Nephron (organoid): ENCODE measurements at regions not wholly inside any gene's neighbourhood (a gene's known extent, or its start where the extent isn't known, plus 50 kb on each side); places are given as distances from the start of the nearest gene placed in this dataset.

ENCODE experiments used
- H3K27ac Mint-ChIP-seq, 3 experiments: 2 replicates each; pipeline ENCODE4 v1.8.0; 2020; ENCODE audit warnings: mixed read lengths in 3 of 3, mild to moderate bottlenecking in 2 of 3, moderate library complexity in 1 of 3
- H3K27me3 Mint-ChIP-seq: 2 replicates; pipeline ENCODE4 v1.8.0; 2021; ENCODE audit warnings: low read depth, mild to moderate bottlenecking, moderate library complexity, mixed read lengths
- H3K36me3 Mint-ChIP-seq: 2 replicates; pipeline ENCODE4 v1.8.0; 2020; ENCODE audit warnings: low read depth, mixed read lengths
- H3K4me1 Mint-ChIP-seq: 2 replicates; pipeline ENCODE4 v1.8.0; 2020; ENCODE audit warnings: mixed read lengths
- H3K4me3 Mint-ChIP-seq, 3 experiments: 2 replicates each; pipeline ENCODE4 v1.8.0; 2020; ENCODE audit warnings: mild to moderate bottlenecking in 3 of 3, mixed read lengths in 3 of 3, moderate library complexity in 2 of 3
- H3K9me3 Mint-ChIP-seq: 2 replicates; pipeline ENCODE4 v1.8.0; 2020; ENCODE audit warnings: mixed read lengths
- CTCF ChIP-seq, 3 experiments: fragments of 200-600 bp; sonication (generic); IDR thresholded peaks; one replicate each; pipeline ENCODE4 v1.5.0; 2021; ENCODE audit warnings: antibody characterized with exemption in 3 of 3; ENCODE audit not compliant: unreplicated experiment in 3 of 3

GRCh38 chr17:72576289-72576759 is 455.5 kb downstream of the SOX9 start:
- TF ChIP-seq CTCF (IDR thresholded peaks at IDR 0.05; ENCODE audit: unreplicated experiment in 3 of 3) = no peak
- H3K4me3 Mint-ChIP-seq = peak overlapping the region in 1 of 3 experiments; percentile 52
- no peaks in the 10 kb centered on the region for H3K4me1 Mint-ChIP-seq
- H3K9me3 Mint-ChIP-seq = no peaks in the 10 kb centered on the region
- peak overlapping the region in 1 of 3 experiments; percentile 42 for H3K27ac Mint-ChIP-seq
- peaks cover 7% of the 10 kb centered on the region for H3K27me3 Mint-ChIP-seq
- H3K36me3 Mint-ChIP-seq = no peaks in the 10 kb centered on the region

- no peak for TF ChIP-seq CTCF (IDR thresholded peaks at IDR 0.05; ENCODE audit: unreplicated experiment in 3 of 3)
- Mint-ChIP-seq H3K4me1 (no peaks in the 10 kb centered on the region), H3K36me3 (no peaks in the 10 kb centered on the region), H3K4me3 (no peak overlapping the region), H3K9me3 (no peaks in the 10 kb centered on the region), H3K27me3 (peaks cover 8% of the 10 kb centered on the region), H3K27ac (no peak overlapping the region)
These were observed 458.1 kb downstream of the SOX9 start for GRCh38 chr17:72578817-72579470.

- no peaks in the 10 kb centered on the region for H3K9me3 Mint-ChIP-seq
- TF ChIP-seq CTCF (IDR thresholded peaks at IDR 0.05; ENCODE audit: unreplicated experiment in 3 of 3) = no peak
- no peaks in the 10 kb centered on the region for H3K4me1 Mint-ChIP-seq
- H3K36me3 Mint-ChIP-seq = no peaks in the 10 kb centered on the region
- H3K27ac Mint-ChIP-seq = no peak overlapping the region
- peaks cover 4% of the 10 kb centered on the region for H3K27me3 Mint-ChIP-seq
- H3K4me3 Mint-ChIP-seq = no peak overlapping the region
These were observed 459.1 kb downstream of the SOX9 start for GRCh38 chr17:72579990-72580320.

- no peak for TF ChIP-seq CTCF (IDR thresholded peaks at IDR 0.05; ENCODE audit: unreplicated experiment in 3 of 3)
- H3K9me3 Mint-ChIP-seq = no peaks in the 10 kb centered on the region
- H3K4me1 Mint-ChIP-seq = no peaks in the 10 kb centered on the region
- peaks cover 3% of the 10 kb centered on the region for H3K27me3 Mint-ChIP-seq
- no peaks in the 10 kb centered on the region for H3K36me3 Mint-ChIP-seq
- H3K4me3 Mint-ChIP-seq = no peak overlapping the region
- H3K27ac Mint-ChIP-seq = no peak overlapping the region
These were observed 459.7 kb downstream of the SOX9 start for GRCh38 chr17:72580321-72581127.

GRCh38 chr17:72587156-72587555 is 466.3 kb downstream of the SOX9 start:
- Mint-ChIP-seq H3K4me3 (no peak overlapping the region), H3K27me3 (peaks cover 58% of the 10 kb centered on the region), H3K4me1 (peaks cover 15% of the 10 kb centered on the region), H3K9me3 (no peaks in the 10 kb centered on the region), H3K27ac (no peak overlapping the region), H3K36me3 (no peaks in the 10 kb centered on the region)
- no peak for TF ChIP-seq CTCF (IDR thresholded peaks at IDR 0.05; ENCODE audit: unreplicated experiment in 3 of 3)
